ENCODE measurements at regions not wholly inside any gene's neighbourhood (a gene's known extent, or its start where the extent isn't known, plus 50 kb on each side); places are given as distances from the start of the nearest gene placed in this dataset.

DNA sequence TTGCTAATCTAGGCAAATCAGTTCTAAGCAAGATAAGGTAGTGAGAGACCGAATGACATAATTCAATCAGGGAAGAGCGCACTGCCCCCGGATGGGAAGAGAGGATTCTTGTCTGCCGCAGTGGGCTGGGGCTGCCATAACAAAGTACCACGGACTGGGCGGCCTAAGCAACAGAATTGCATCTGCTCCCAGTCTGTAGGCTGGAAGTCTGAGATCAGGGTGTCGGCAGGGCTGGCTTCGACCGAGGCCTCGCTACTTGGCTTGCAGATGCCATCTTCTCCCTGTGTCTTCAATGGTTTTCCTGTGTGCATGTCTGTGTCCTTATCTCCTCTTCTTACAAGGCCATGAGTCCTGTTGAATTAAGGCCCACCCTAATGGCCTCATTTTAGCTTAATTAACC is 59.7 kb upstream of the TMEM72 start:
- H3K4me3 ChIP-seq, result no peak overlapping the region
- H3K27ac ChIP-seq (ENCODE audit: low read depth in 1 of 2, low read length in 1 of 2), result no peak overlapping the region
- H3K9me3 ChIP-seq (ENCODE audit: control insufficient read depth in 4 of 4, insufficient read depth in 3 of 4, low read length in 3 of 4), result no peaks in the 10 kb centered on the region
- DNase-seq (no peak), ATAC-seq (ENCODE audit: insufficient read depth, low FRiP score) (no peak)
- H3K9ac ChIP-seq (ENCODE audit: insufficient read depth in 1 of 2, low read length in 2 of 2), result no peak overlapping the region
- no peaks in the 10 kb centered on the region for H3K27me3 ChIP-seq (ENCODE audit: control insufficient read depth in 3 of 3, insufficient read depth in 3 of 3, low read length in 2 of 3)
- 95 to 98% methylated on average over 10 of the region's 10 CpGs for WGBS, 2 donors
- no peaks in the 10 kb centered on the region for H3K4me1 ChIP-seq (ENCODE audit: control insufficient read depth in 5 of 5, insufficient read depth in 5 of 5, low read length in 5 of 5)
- H3K36me3 ChIP-seq (ENCODE audit: control insufficient read depth in 4 of 4, insufficient read depth in 4 of 4, low read length in 4 of 4), result no peaks in the 10 kb centered on the region
- TF ChIP-seq, protein P1, sequence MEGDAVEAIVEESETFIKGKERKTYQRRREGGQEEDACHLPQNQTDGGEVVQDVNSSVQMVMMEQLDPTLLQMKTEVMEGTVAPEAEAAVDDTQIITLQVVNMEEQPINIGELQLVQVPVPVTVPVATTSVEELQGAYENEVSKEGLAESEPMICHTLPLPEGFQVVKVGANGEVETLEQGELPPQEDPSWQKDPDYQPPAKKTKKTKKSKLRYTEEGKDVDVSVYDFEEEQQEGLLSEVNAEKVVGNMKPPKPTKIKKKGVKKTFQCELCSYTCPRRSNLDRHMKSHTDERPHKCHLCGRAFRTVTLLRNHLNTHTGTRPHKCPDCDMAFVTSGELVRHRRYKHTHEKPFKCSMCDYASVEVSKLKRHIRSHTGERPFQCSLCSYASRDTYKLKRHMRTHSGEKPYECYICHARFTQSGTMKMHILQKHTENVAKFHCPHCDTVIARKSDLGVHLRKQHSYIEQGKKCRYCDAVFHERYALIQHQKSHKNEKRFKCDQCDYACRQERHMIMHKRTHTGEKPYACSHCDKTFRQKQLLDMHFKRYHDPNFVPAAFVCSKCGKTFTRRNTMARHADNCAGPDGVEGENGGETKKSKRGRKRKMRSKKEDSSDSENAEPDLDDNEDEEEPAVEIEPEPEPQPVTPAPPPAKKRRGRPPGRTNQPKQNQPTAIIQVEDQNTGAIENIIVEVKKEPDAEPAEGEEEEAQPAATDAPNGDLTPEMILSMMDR (IDR thresholded peaks at IDR 0.05; ENCODE audit: control extremely low read depth, extremely low read depth), result no peak

DNA sequence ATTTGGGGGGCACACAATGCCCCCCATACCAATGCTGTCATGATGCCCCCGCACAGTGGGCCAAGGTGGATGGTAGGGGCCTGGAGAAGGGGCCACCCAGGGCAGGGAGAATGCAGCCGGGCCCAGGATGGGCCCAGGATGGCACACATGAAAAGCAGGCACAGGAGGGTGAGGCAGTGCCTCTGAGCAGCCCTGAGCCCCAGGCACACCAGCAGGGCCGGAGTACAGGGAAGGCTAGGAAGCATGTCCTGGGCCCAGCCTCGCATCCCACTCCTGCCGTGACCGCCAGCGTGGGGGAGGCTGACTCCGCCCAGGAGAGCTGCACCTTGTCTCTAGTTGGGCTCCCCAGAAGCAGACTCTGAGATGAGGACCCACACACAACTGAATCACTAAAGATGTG is 59.3 kb upstream of the TMEM72 start:
- H3K36me3 ChIP-seq (ENCODE audit: control insufficient read depth in 4 of 4, insufficient read depth in 4 of 4, low read length in 4 of 4), result no peaks in the 10 kb centered on the region
- H3K27me3 ChIP-seq (ENCODE audit: control insufficient read depth in 3 of 3, insufficient read depth in 3 of 3, low read length in 2 of 3), result no peaks in the 10 kb centered on the region
- no peak for DNase-seq
- H3K9ac ChIP-seq (ENCODE audit: insufficient read depth in 1 of 2, low read length in 2 of 2), result no peak overlapping the region
- no peak overlapping the region for H3K27ac ChIP-seq (ENCODE audit: low read depth in 1 of 2, low read length in 1 of 2)
- TF ChIP-seq, protein P1 (IDR thresholded peaks at IDR 0.05; ENCODE audit: control extremely low read depth, extremely low read depth), result no peak
- no peaks in the 10 kb centered on the region for H3K4me1 ChIP-seq (ENCODE audit: control insufficient read depth in 5 of 5, insufficient read depth in 5 of 5, low read length in 5 of 5)
- no peak overlapping the region for H3K4me3 ChIP-seq
- H3K9me3 ChIP-seq (ENCODE audit: control insufficient read depth in 4 of 4, insufficient read depth in 3 of 4, low read length in 3 of 4), result no peaks in the 10 kb centered on the region
- ATAC-seq (ENCODE audit: insufficient read depth, low FRiP score), result no peak
- WGBS, 2 donors, result 96% methylated on average over 7 to 8 of the region's 8 CpGs

DNA sequence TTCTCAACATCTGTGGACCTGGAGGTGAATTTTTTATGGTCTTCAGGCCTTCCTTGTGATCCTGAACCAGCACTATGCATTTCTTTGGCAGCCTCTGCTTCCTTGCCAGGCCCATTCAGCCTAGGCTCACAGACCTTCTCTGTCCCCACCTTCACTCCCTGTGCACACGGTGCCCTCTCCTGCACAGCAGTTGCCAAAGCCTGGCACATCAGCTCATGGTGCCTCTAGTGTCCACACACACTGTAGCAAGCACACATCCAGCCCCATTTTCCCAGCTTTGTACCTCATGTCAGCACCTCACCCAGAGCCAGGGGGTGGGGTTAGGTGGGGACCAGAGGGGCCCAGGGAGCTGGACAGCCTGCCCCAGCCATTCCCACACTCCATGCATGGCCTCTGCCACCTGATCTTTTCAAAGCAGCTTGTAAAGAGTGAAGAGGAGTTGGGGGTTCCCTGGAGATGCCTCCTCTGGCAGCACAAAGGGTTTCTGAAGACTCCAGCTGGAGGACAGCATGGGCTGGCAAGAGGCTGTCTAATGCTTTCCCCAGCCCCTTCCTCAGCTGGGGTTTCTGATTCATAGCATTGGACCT is 57.9 kb upstream of the TMEM72 start:
- TF ChIP-seq, protein P1 (IDR thresholded peaks at IDR 0.05; ENCODE audit: control extremely low read depth, extremely low read depth), result no peak
- Histone ChIP-seq H3K9me3 (ENCODE audit: control insufficient read depth in 4 of 4, insufficient read depth in 3 of 4, low read length in 3 of 4) (no peaks in the 10 kb centered on the region), H3K9ac (ENCODE audit: insufficient read depth in 1 of 2, low read length in 2 of 2) (no peak overlapping the region), H3K36me3 (ENCODE audit: control insufficient read depth in 4 of 4, insufficient read depth in 4 of 4, low read length in 4 of 4) (no peaks in the 10 kb centered on the region), H3K4me3 (no peak overlapping the region), H3K4me1 (ENCODE audit: control insufficient read depth in 5 of 5, insufficient read depth in 5 of 5, low read length in 5 of 5) (no peaks in the 10 kb centered on the region), H3K27ac (ENCODE audit: low read depth in 1 of 2, low read length in 1 of 2) (no peak overlapping the region), H3K27me3 (ENCODE audit: control insufficient read depth in 3 of 3, insufficient read depth in 3 of 3, low read length in 2 of 3) (no peaks in the 10 kb centered on the region)
- WGBS, 2 donors, result 53 to 56% methylated on average over 1 of the region's 1 CpG
- ATAC-seq (ENCODE audit: insufficient read depth, low FRiP score), result no peak
- no peak for DNase-seq

DNA sequence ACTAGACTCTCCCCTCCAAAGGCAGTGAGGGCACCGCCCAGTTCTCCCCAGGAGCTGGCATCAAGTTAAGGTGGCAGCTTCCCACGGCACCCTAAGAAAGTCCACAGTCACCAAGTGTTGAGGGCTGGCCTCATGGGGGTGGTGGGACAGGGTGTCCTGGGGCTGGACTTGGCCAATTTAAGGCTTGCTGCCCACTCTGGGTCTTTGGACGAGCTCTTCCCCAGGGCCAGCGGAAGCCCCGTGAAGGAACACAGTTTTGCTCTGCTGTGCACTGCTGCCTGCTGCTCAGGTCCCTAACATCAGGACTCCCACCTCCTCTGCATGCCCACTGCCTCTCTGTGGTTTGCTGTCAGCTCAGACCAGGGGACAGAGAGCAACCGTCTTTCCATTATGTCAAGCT is 57.3 kb upstream of the TMEM72 start:
- Histone ChIP-seq H3K27ac (ENCODE audit: low read depth in 1 of 2, low read length in 1 of 2) (no peak overlapping the region), H3K4me1 (ENCODE audit: control insufficient read depth in 5 of 5, insufficient read depth in 5 of 5, low read length in 5 of 5) (no peaks in the 10 kb centered on the region), H3K36me3 (ENCODE audit: control insufficient read depth in 4 of 4, insufficient read depth in 4 of 4, low read length in 4 of 4) (no peaks in the 10 kb centered on the region), H3K9ac (ENCODE audit: insufficient read depth in 1 of 2, low read length in 2 of 2) (no peak overlapping the region), H3K27me3 (ENCODE audit: control insufficient read depth in 3 of 3, insufficient read depth in 3 of 3, low read length in 2 of 3) (no peaks in the 10 kb centered on the region), H3K4me3 (no peak overlapping the region), H3K9me3 (ENCODE audit: control insufficient read depth in 4 of 4, insufficient read depth in 3 of 4, low read length in 3 of 4) (no peaks in the 10 kb centered on the region)
- WGBS, 2 donors, result 92% methylated on average over 6 of the region's 6 CpGs
- ATAC-seq (ENCODE audit: insufficient read depth, low FRiP score) (no peak), DNase-seq (no peak)
- TF ChIP-seq, protein P1 (IDR thresholded peaks at IDR 0.05; ENCODE audit: control extremely low read depth, extremely low read depth), result no peak
